HepG2 (cell line): ENCODE measurements at regions not wholly inside any gene's neighbourhood (a gene's known extent, or its start where the extent isn't known, plus 50 kb on each side); places are given as distances from the start of the nearest gene placed in this dataset.

Experiments used
- ATAC-seq: fragments of 200-7000 bp; cut with Tn5 transposase; 3 replicates; pipeline ENCODE4 v1.9.1; 2020; ENCODE audit warnings: mild to moderate bottlenecking, moderate library complexity
- BruUV-seq: library from RNA; stranded (reverse); fragments of 400-500 nt; replicated peaks from 2 replicates; lab custom pipeline; 2021; lab: Mats Ljungman, UMichigan
- CTCF ChIA-PET: fragments of 300-600 bp; formaldehyde crosslinking; extraction: SDS; loops from one replicate; lab custom pipeline; 2021; ENCODE audit warnings: low total read pairs, inconsistent platforms, low intra/inter-chr PET ratio; lab: Yijun Ruan, JAX
- POLR2A ChIA-PET: fragments of 350-600 bp; sonication (Branson Sonifier 250); formaldehyde crosslinking; loops from one replicate; lab custom pipeline; 2020; ENCODE audit warnings: antibody characterized with exemption, inconsistent platforms; lab: Yijun Ruan, JAX
- DNase-seq: peaks from one replicate; pipeline ENCODE4 v3.0.0-alpha.2; 2015; ENCODE audit warnings: low spot score
- FAIRE-seq: peaks from 3 replicates; lab custom pipeline; 2011; peaks lifted over from hg19 to GRCh38; lab: Jason Lieb, UNC
- H2AFZ ChIP-seq: one replicate; pipeline ENCODE4 v1.6.1; 2011; ENCODE audit warnings: low read length, inconsistent platforms
- H3K27ac ChIP-seq: fragments of 300-600 bp; 3 replicates; pipeline ENCODE4 v1.8.0; 2011; ENCODE audit warnings: mixed run types, mild to moderate bottlenecking, mixed read lengths, low read length, inconsistent platforms; ENCODE audit not compliant: insufficient read depth; ENCODE audit errors: extremely low read length
- H3K27me3 ChIP-seq, 2 experiments: fragments of 200-600 bp in 1 of 2; 2 replicates in 1 of 2; 3 replicates in 1 of 2; pipeline versions ENCODE4 v1.6.0 to v1.8.0; 2011; ENCODE audit warnings: low read length in 2 of 2, mild to moderate bottlenecking in 2 of 2, moderate library complexity in 2 of 2, inconsistent platforms in 1 of 2; ENCODE audit not compliant: insufficient read depth in 2 of 2, control insufficient read depth in 1 of 2
- H3K36me3 ChIP-seq, 2 experiments: fragments of 200-600 bp in 1 of 2; replicated peaks in 1 of 2; 2 replicates in 1 of 2; 3 replicates in 1 of 2; pipeline versions ENCODE4 v1.5.1 to v1.8.0; 2011; ENCODE audit warnings: low read length in 2 of 2, inconsistent platforms in 1 of 2; ENCODE audit not compliant: insufficient read depth in 2 of 2, control insufficient read depth in 1 of 2
- H3K4me1 ChIP-seq: 2 replicates; pipeline ENCODE4 v1.5.1; 2012; ENCODE audit warnings: low read length, inconsistent platforms; ENCODE audit not compliant: insufficient read depth
- H3K4me2 ChIP-seq: 2 replicates; pipeline ENCODE4 v1.6.0; 2011; ENCODE audit warnings: low read depth, low read length, inconsistent platforms
- H3K4me3 ChIP-seq, 3 experiments: fragments of 200-600 bp in 1 of 3; sonication (generic), shearing (Covaris generic) in 1 of 3; replicated peaks in 1 of 3; 2 replicates each; pipeline ENCODE4 v1.5.1; 2011 to 2016; ENCODE audit warnings: low read length in 3 of 3, inconsistent platforms in 2 of 3, low read depth in 2 of 3, mild to moderate bottlenecking in 2 of 3, control low read depth in 1 of 3, mixed read lengths in 1 of 3; ENCODE audit not compliant: insufficient read depth in 1 of 3
- H3K79me2 ChIP-seq: one replicate; pipeline ENCODE4 v1.6.1; 2011; ENCODE audit warnings: low read length, inconsistent platforms; ENCODE audit not compliant: insufficient read depth
- H3K9ac ChIP-seq: 2 replicates; pipeline ENCODE4 v1.6.0; 2011; ENCODE audit warnings: mild to moderate bottlenecking, low read depth, low read length, inconsistent platforms; ENCODE audit not compliant: insufficient read depth
- H3K9me3 ChIP-seq: 2 replicates; pipeline ENCODE4 v1.5.1; 2012; ENCODE audit warnings: mild to moderate bottlenecking, low read length
- H4K20me1 ChIP-seq: 2 replicates; pipeline ENCODE4 v1.6.0; 2011; ENCODE audit warnings: inconsistent platforms, mild to moderate bottlenecking, low read length, moderate library complexity; ENCODE audit not compliant: insufficient read depth
- NR2F1 ChIP-seq, 2 experiments: fragments of 450-650 bp in 1 of 2; formaldehyde crosslinking in 1 of 2; IDR thresholded peaks; 2 replicates each; pipeline versions ENCODE4 v1.5.0 to v1.6.1; 2016 to 2020; ENCODE audit warnings: mild to moderate bottlenecking in 1 of 2, missing compliant biosample characterization in 1 of 2, missing genetic modification reagents in 1 of 2, moderate library complexity in 1 of 2
- SUZ12 ChIP-seq: fragments of 150-350 bp; IDR thresholded peaks from 2 replicates; pipeline ENCODE4 v1.6.1; 2014; ENCODE audit warnings: low read depth, low read length
- ZKSCAN8 ChIP-seq: IDR thresholded peaks from 2 replicates; pipeline ENCODE4 v1.6.1; 2016; ENCODE audit warnings: borderline replicate concordance, missing genetic modification reagents, missing compliant biosample characterization
- ZMAT3 ChIP-seq: sonication (generic); formaldehyde crosslinking; conservative IDR thresholded peaks from 2 replicates; pipeline ENCODE4 v1.7.0; 2021; ENCODE audit warnings: missing genetic modification reagents
- ZNF674 ChIP-seq: sonication (generic); formaldehyde crosslinking; IDR thresholded peaks from 2 replicates; pipeline ENCODE4 v1.5.0; 2020; ENCODE audit warnings: low read depth, mild to moderate bottlenecking, missing genetic modification reagents
- WGBS: methylation state at CpG from one replicate; pipeline ENCODE4 v1.1.6; 2017; ENCODE audit warnings: low lambda C conversion rate; 5-methylcytosine and 5-hydroxymethylcytosine counted together
- in situ Hi-C: cut with HindIII; loops from 2 replicates; pipeline ENCODE4 v1.10.0; 2017; ENCODE audit warnings: low pct_unique_long_range_greater_than_20kb; ENCODE audit not compliant: extremely low pct_ligation_motif_present
- intact Hi-C: fragments of 100-400 bp; cut with micrococcal nuclease; formaldehyde crosslinking; loops from one replicate; pipeline ENCODE4 v1.10.0; 2022; ENCODE audit not compliant: unreplicated experiment
- TF ChIP-seq, protein P1 (sequence below): sonication (generic); formaldehyde crosslinking; IDR thresholded peaks from 2 replicates; pipeline ENCODE4 v1.4.0; 2020; ENCODE audit warnings: low read depth, mild to moderate bottlenecking, missing genetic modification reagents

DNA sequence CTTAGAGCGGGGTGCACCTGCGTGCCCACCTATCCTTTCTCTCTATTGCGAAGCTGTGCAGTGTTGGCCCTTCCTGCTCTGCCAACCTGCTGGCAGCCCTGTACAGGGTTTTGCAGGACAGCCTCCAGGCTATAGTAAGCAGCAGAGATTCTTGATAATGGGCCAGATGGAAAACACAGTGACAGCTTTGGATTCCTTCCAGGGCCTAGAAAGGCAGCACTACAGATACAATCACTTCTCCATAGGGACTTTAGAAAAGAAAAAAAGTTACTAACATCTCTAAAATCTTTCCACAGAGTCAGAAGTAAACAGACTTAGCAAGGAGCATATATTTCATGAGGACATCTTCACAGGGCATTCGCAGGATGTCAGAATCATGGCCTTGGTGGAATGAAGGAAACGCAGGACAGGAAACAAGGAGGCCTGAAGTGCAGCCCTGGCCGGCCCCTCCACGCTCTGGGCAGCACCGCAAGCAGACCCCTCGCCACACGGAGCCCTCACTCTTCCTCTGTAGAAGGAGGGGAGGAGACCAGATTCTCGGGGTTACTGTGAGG lies 172.1 kb upstream of the GAS1 start:
- no TSS peak for BruUV-seq
- ATAC-seq (no peak), FAIRE-seq (no peak), DNase-seq (no peak)
- in situ Hi-C loops (no loop called here), intact Hi-C loops (no loop called here)
- H3K4me2 ChIP-seq = no peak overlapping the region
- no peaks in the 10 kb centered on the region; the same call in 1 of the 2 replicates for H3K4me1 ChIP-seq
- no peak for TF ChIP-seq ZKSCAN8
- no peak for TF ChIP-seq NR2F1 (CRISPR knock-in tag; IDR thresholded peaks at IDR 0.05)
- TF ChIP-seq, protein P1, sequence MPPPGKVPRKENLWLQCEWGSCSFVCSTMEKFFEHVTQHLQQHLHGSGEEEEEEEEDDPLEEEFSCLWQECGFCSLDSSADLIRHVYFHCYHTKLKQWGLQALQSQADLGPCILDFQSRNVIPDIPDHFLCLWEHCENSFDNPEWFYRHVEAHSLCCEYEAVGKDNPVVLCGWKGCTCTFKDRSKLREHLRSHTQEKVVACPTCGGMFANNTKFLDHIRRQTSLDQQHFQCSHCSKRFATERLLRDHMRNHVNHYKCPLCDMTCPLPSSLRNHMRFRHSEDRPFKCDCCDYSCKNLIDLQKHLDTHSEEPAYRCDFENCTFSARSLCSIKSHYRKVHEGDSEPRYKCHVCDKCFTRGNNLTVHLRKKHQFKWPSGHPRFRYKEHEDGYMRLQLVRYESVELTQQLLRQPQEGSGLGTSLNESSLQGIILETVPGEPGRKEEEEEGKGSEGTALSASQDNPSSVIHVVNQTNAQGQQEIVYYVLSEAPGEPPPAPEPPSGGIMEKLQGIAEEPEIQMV (CRISPR knock-in tag) = no peak
- no peak overlapping the region for H3K27ac ChIP-seq
- H3K4me3 ChIP-seq = no peak overlapping the region
- ChIA-PET CTCF (no interaction called here), POLR2A (no interaction called here)
- H3K9ac ChIP-seq = no peak overlapping the region
- no peaks in the 10 kb centered on the region for H3K79me2 ChIP-seq
- no peaks in the 10 kb centered on the region for H4K20me1 ChIP-seq
- H3K27me3 ChIP-seq = no peaks in the 10 kb centered on the region; a peak in 1 of 5 replicates
- WGBS = 17% methylated on average over 2 of the region's 11 CpGs
- no peaks in the 10 kb centered on the region for H3K36me3 ChIP-seq
- no peaks in the 10 kb centered on the region for H3K9me3 ChIP-seq
- H2AFZ ChIP-seq = no peak overlapping the region

DNA sequence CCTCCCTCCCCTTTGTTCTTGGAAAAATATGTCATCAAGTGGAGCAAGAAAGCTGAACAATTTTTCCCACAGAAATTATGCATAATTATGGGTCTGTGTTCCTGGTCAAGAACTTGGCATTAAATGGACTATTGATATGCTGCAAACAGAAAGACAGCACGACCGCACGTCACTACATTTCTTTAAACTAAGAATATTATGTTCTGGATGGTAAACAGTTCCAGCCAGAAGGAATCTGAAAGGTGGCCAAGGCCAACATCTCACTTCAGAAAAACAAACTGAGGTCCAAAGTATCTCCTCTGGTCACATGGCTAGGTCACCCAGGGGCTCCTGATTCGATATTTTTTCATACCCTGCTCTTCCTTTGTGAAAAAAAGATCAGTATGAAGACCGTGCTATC lies 173.3 kb upstream of the GAS1 start:
- no TSS peak for BruUV-seq
- H3K36me3 ChIP-seq = no peaks in the 10 kb centered on the region
- in situ Hi-C loops (no loop called here), intact Hi-C loops (no loop called here)
- no peak overlapping the region for H3K27ac ChIP-seq
- H3K79me2 ChIP-seq = no peaks in the 10 kb centered on the region
- H4K20me1 ChIP-seq = no peaks in the 10 kb centered on the region
- H3K9ac ChIP-seq = no peak overlapping the region
- ATAC-seq (no peak), FAIRE-seq (no peak), DNase-seq (no peak)
- H3K27me3 ChIP-seq = no peaks in the 10 kb centered on the region; a peak in 1 of 5 replicates
- no peaks in the 10 kb centered on the region; the same call in 1 of the 2 replicates for H3K4me1 ChIP-seq
- CTCF ChIA-PET = no interaction called here
- POLR2A ChIA-PET = no interaction called here
- TF ChIP-seq ZNF674 (CRISPR knock-in tag) (no peak), SUZ12 (no peak), ZMAT3 (CRISPR knock-in tag) (no peak)
- H3K9me3 ChIP-seq = no peaks in the 10 kb centered on the region
- 3% methylated on average over 5 of the region's 5 CpGs for WGBS
- no peak overlapping the region for H3K4me3 ChIP-seq
- H3K4me2 ChIP-seq = no peak overlapping the region
- no peak overlapping the region for H2AFZ ChIP-seq
